ENCODE measurements at regions not wholly inside any gene's neighbourhood (a gene's known extent, or its start where the extent isn't known, plus 50 kb on each side); places are given as distances from the start of the nearest gene placed in this dataset.

DNA sequence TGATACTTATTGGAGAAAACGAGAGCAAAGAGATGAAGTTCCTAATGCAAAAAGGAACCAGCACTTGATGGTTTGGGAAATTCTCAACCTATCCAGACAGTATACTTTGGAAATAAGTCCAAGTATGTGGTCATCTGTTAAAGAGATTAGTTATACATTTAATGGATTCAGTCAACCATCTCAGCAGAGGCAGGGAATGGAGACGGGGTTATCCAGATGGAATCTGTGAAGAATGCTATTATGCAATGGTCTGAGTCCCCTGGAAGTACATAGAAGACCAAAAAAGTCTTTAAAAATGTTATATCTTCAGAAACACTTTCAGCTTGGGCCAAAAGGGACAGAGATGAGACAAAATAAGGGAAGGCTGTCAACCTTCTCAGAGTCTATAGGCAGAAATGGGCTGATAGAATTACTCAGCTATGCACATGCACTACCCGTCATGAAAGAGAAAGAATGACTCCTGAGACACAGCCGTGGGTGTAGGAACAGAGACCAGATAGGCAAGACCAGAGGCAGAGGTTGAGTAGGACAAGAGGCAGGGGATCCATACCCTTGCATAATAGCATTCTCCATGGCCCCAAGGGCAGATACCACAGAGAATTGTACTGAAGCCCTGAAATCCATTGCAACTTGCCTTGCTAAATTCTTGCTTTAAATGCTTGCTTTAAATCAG is 738.8 kb upstream of the POT1 start:
- peak in 1 of 2 donors; percentile 47 for DNase-seq (ENCODE audit: low read depth in 2 of 2)
- Histone ChIP-seq H2AFZ (ENCODE audit: low read length) (no peak overlapping the region), H3K79me2 (ENCODE audit: control insufficient read depth, insufficient read depth, low read length) (no peaks in the 10 kb centered on the region), H3K4me2 (ENCODE audit: extremely low read depth, insufficient read depth, low read length) (no peak overlapping the region), H3K9me3 (ENCODE audit: control insufficient read depth, insufficient read depth, low read depth, low read length) (no peaks in the 10 kb centered on the region), H3K4me3 (replicated peaks in 1 of 4; ENCODE audit: control extremely low read depth in 1 of 4, insufficient read depth in 1 of 4, low read depth in 3 of 4, low read length in 4 of 4) (no peak overlapping the region), H3K27me3 (ENCODE audit: control insufficient read depth, insufficient read depth, low read length) (no peaks in the 10 kb centered on the region), H3K9ac (ENCODE audit: insufficient read depth, low read length) (no peak overlapping the region), H3K36me3 (ENCODE audit: control insufficient read depth, insufficient read depth, low read length) (no peaks in the 10 kb centered on the region), H4K20me1 (ENCODE audit: control insufficient read depth, extremely low read depth, insufficient read depth, low read length) (no peaks in the 10 kb centered on the region), H3K4me1 (ENCODE audit: control insufficient read depth, extremely low read depth, insufficient read depth, low read length) (no peaks in the 10 kb centered on the region), H3K27ac (ENCODE audit: insufficient read depth, low read length) (no peak overlapping the region)
- TF ChIP-seq, protein P1, sequence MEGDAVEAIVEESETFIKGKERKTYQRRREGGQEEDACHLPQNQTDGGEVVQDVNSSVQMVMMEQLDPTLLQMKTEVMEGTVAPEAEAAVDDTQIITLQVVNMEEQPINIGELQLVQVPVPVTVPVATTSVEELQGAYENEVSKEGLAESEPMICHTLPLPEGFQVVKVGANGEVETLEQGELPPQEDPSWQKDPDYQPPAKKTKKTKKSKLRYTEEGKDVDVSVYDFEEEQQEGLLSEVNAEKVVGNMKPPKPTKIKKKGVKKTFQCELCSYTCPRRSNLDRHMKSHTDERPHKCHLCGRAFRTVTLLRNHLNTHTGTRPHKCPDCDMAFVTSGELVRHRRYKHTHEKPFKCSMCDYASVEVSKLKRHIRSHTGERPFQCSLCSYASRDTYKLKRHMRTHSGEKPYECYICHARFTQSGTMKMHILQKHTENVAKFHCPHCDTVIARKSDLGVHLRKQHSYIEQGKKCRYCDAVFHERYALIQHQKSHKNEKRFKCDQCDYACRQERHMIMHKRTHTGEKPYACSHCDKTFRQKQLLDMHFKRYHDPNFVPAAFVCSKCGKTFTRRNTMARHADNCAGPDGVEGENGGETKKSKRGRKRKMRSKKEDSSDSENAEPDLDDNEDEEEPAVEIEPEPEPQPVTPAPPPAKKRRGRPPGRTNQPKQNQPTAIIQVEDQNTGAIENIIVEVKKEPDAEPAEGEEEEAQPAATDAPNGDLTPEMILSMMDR (conservative IDR thresholded peaks at IDR 0.05 in 1 of 2, IDR thresholded peaks at IDR 0.05 in 1 of 2; ENCODE audit: low read depth in 1 of 2, low read length in 2 of 2), result no peak
- TF ChIP-seq EZH2 (IDR thresholded peaks at IDR 0.05; ENCODE audit: low read length, missing control alignments), result no peak

DNA sequence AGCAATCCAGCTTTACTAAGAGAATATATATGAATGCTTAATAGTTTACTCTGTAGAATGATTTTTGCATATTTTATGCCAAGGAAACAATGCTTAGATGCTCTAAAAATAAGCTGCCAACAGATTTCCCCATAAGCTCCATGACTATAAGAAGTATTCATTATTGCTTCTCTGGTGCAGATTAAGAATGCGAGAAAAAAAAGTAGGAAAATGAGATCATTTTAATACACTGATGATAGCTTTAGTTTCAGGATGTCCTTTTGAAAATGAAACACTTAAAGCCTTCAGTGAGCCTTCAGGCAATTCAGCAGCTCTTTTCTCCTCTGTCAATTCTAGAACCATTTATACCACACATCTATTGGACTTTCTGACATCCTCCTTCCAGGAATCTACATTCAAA is 735.0 kb upstream of the POT1 start:
- Histone ChIP-seq H2AFZ (ENCODE audit: low read length) (no peak overlapping the region), H3K9me3 (ENCODE audit: control insufficient read depth, insufficient read depth, low read depth, low read length) (no peaks in the 10 kb centered on the region), H3K27ac (ENCODE audit: insufficient read depth, low read length) (no peak overlapping the region), H3K4me2 (ENCODE audit: extremely low read depth, insufficient read depth, low read length) (no peak overlapping the region), H3K4me1 (ENCODE audit: control insufficient read depth, extremely low read depth, insufficient read depth, low read length) (no peaks in the 10 kb centered on the region), H3K9ac (ENCODE audit: insufficient read depth, low read length) (no peak overlapping the region), H3K36me3 (ENCODE audit: control insufficient read depth, insufficient read depth, low read length) (no peaks in the 10 kb centered on the region), H3K79me2 (ENCODE audit: control insufficient read depth, insufficient read depth, low read length) (no peaks in the 10 kb centered on the region), H3K27me3 (ENCODE audit: control insufficient read depth, insufficient read depth, low read length) (no peaks in the 10 kb centered on the region), H3K4me3 (replicated peaks in 1 of 4; ENCODE audit: control extremely low read depth in 1 of 4, insufficient read depth in 1 of 4, low read depth in 3 of 4, low read length in 4 of 4) (no peak overlapping the region), H4K20me1 (ENCODE audit: control insufficient read depth, extremely low read depth, insufficient read depth, low read length) (no peaks in the 10 kb centered on the region)
- no peak for DNase-seq (ENCODE audit: low read depth in 2 of 2)
- TF ChIP-seq, protein P1 (conservative IDR thresholded peaks at IDR 0.05 in 1 of 2, IDR thresholded peaks at IDR 0.05 in 1 of 2; ENCODE audit: low read depth in 1 of 2, low read length in 2 of 2), result no peak
- TF ChIP-seq EZH2 (IDR thresholded peaks at IDR 0.05; ENCODE audit: low read length, missing control alignments), result no peak

DNA sequence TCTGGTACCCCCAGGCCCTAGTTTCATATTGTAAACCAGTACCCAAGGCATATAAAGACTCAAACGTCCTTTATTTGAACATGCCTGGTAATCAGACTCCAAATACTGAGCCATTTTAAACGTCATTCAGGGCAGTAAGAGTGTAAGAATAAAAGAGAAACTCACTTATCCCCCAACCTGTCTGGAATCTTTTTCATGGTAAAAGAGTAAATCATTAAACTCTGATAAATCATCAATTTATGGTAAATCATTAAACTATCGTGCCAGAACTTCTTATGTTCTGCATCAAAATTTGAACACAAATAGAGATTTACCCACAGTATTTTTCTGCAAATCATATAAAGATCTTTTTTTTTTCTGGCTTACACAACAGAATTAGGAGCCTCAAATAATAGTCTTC is 734.3 kb upstream of the POT1 start:
- DNase-seq (ENCODE audit: low read depth in 2 of 2), result no peak
- H3K79me2 ChIP-seq (ENCODE audit: control insufficient read depth, insufficient read depth, low read length), result no peaks in the 10 kb centered on the region

More for the DNA sequence above, 734.3 kb upstream of the POT1 start:
- Histone ChIP-seq H3K27ac (ENCODE audit: insufficient read depth, low read length) (no peak overlapping the region), H3K4me3 (replicated peaks in 1 of 4; ENCODE audit: control extremely low read depth in 1 of 4, insufficient read depth in 1 of 4, low read depth in 3 of 4, low read length in 4 of 4) (no peak overlapping the region), H3K36me3 (ENCODE audit: control insufficient read depth, insufficient read depth, low read length) (no peaks in the 10 kb centered on the region), H4K20me1 (ENCODE audit: control insufficient read depth, extremely low read depth, insufficient read depth, low read length) (no peaks in the 10 kb centered on the region), H2AFZ (ENCODE audit: low read length) (no peak overlapping the region), H3K4me1 (ENCODE audit: control insufficient read depth, extremely low read depth, insufficient read depth, low read length) (no peaks in the 10 kb centered on the region), H3K9ac (ENCODE audit: insufficient read depth, low read length) (no peak overlapping the region), H3K27me3 (ENCODE audit: control insufficient read depth, insufficient read depth, low read length) (no peaks in the 10 kb centered on the region), H3K9me3 (ENCODE audit: control insufficient read depth, insufficient read depth, low read depth, low read length) (no peaks in the 10 kb centered on the region), H3K4me2 (ENCODE audit: extremely low read depth, insufficient read depth, low read length) (no peak overlapping the region)
- TF ChIP-seq, protein P1 (conservative IDR thresholded peaks at IDR 0.05 in 1 of 2, IDR thresholded peaks at IDR 0.05 in 1 of 2; ENCODE audit: low read depth in 1 of 2, low read length in 2 of 2), result no peak
- no peak for TF ChIP-seq EZH2 (IDR thresholded peaks at IDR 0.05; ENCODE audit: low read length, missing control alignments)

Data from fibroblast of lung (primary cell).